Right renal pelvis (tissue), 4 donors: ENCODE measurements at regions not wholly inside any gene's neighbourhood (a gene's known extent, or its start where the extent isn't known, plus 50 kb on each side); places are given as distances from the start of the nearest gene placed in this dataset.

Experiments
- DNase-seq, 4 donors: peaks; one replicate each; pipeline ENCODE4 v3.0.0-alpha.2; 2013; ENCODE audit warnings: low read depth in 4 of 4, low spot score in 3 of 4, missing footprints in 1 of 4

GRCh38 chr14:39956372-39956771 is 524.1 kb upstream of the FBXO33 start:
- no peak for DNase-seq

- DNase-seq: no peak
Measured at GRCh38 chr14:39948235-39948634, 516.0 kb upstream of the FBXO33 start.

- DNase-seq: no peak
Measured at GRCh38 chr14:39946807-39947206, 514.6 kb upstream of the FBXO33 start.

- DNase-seq: no peak
Measured at GRCh38 chr14:39939023-39939422, 506.8 kb upstream of the FBXO33 start.

- DNase-seq: no peak
Measured at GRCh38 chr14:39912192-39913100, 480.2 kb upstream of the FBXO33 start.

- no peak for DNase-seq
Measured at GRCh38 chr14:39897657-39898056, 465.4 kb upstream of the FBXO33 start.

GRCh38 chr14:39890026-39890425 is 457.8 kb upstream of the FBXO33 start:
- DNase-seq: no peak

- DNase-seq: no peak
Measured at GRCh38 chr14:39884091-39884490, 451.9 kb upstream of the FBXO33 start.

- DNase-seq: no peak
Measured at GRCh38 chr14:39880965-39881364, 448.7 kb upstream of the FBXO33 start.

GRCh38 chr14:39880106-39880695 is 448.0 kb upstream of the FBXO33 start:
- no peak for DNase-seq

GRCh38 chr14:39877577-39878190 is 445.5 kb upstream of the FBXO33 start:
- no peak for DNase-seq

- no peak for DNase-seq
Measured at GRCh38 chr14:39876916-39877315, 444.7 kb upstream of the FBXO33 start.

GRCh38 chr14:39875028-39875427 is 442.8 kb upstream of the FBXO33 start:
- DNase-seq: no peak

GRCh38 chr14:39873791-39874190 is 441.6 kb upstream of the FBXO33 start:
- DNase-seq: no peak

GRCh38 chr14:39868949-39869348 is 436.7 kb upstream of the FBXO33 start:
- no peak for DNase-seq

- DNase-seq: no peak
Measured at GRCh38 chr14:39868251-39868650, 436.0 kb upstream of the FBXO33 start.

GRCh38 chr14:39863441-39863840 is 431.2 kb upstream of the FBXO33 start:
- DNase-seq: no peak

GRCh38 chr14:39861696-39862095 is 429.5 kb upstream of the FBXO33 start:
- no peak for DNase-seq

GRCh38 chr14:39861229-39861600 is 429.0 kb upstream of the FBXO33 start:
- no peak for DNase-seq

GRCh38 chr14:39860596-39861228 is 428.5 kb upstream of the FBXO33 start:
- no peak for DNase-seq

- no peak for DNase-seq
Measured at GRCh38 chr14:39859314-39859713, 427.1 kb upstream of the FBXO33 start.
